Karpas-422 (cell line): ENCODE measurements at regions not wholly inside any gene's neighbourhood (a gene's known extent, or its start where the extent isn't known, plus 50 kb on each side); places are given as distances from the start of the nearest gene placed in this dataset.

Experiments used
- DNase-seq: peaks from one replicate; pipeline ENCODE4 v3.0.0-alpha.2; 2015
- H2AFZ ChIP-seq: fragments of 200-600 bp; sonication (generic); 2 replicates; pipeline ENCODE4 v1.6.1; 2014; ENCODE audit warnings: antibody characterized with exemption, low read length, mixed read lengths
- H3K27ac ChIP-seq: fragments of 200-600 bp; sonication (generic); 2 replicates; pipeline ENCODE4 v1.5.1; 2014; ENCODE audit warnings: mild to moderate bottlenecking, low read length, moderate library complexity
- H3K27me3 ChIP-seq: fragments of 200-600 bp; sonication (generic); 2 replicates; pipeline ENCODE4 v1.6.1; 2014; ENCODE audit warnings: low read length, mixed read lengths
- H3K36me3 ChIP-seq: fragments of 200-600 bp; sonication (generic); 2 replicates; pipeline ENCODE4 v1.6.1; 2014; ENCODE audit warnings: low read length, mixed read lengths; ENCODE audit not compliant: insufficient read depth
- H3K4me1 ChIP-seq: fragments of 200-600 bp; sonication (generic); 2 replicates; pipeline ENCODE4 v1.6.1; 2014; ENCODE audit warnings: mild to moderate bottlenecking, low read length, mixed read lengths
- H3K4me2 ChIP-seq: fragments of 200-600 bp; sonication (generic); 2 replicates; pipeline ENCODE4 v1.6.1; 2014; ENCODE audit warnings: low read length, low read depth, mild to moderate bottlenecking; ENCODE audit not compliant: poor library complexity, severe bottlenecking
- H3K4me3 ChIP-seq: fragments of 200-600 bp; sonication (generic); 2 replicates; pipeline ENCODE4 v1.5.1; 2014; ENCODE audit warnings: mild to moderate bottlenecking, antibody characterized with exemption, low read length, mixed read lengths
- H3K79me2 ChIP-seq: fragments of 200-600 bp; sonication (generic); 2 replicates; pipeline ENCODE4 v1.6.1; 2014; ENCODE audit warnings: mild to moderate bottlenecking, low read length, mixed read lengths
- H3K9ac ChIP-seq: fragments of 200-600 bp; sonication (generic); 2 replicates; pipeline ENCODE4 v1.6.0; 2014; ENCODE audit warnings: low read length
- H3K9me2 ChIP-seq: fragments of 200-600 bp; sonication (generic), shearing (Covaris generic); replicated peaks from 2 replicates; pipeline ENCODE4 v1.6.0; 2014; ENCODE audit warnings: mild to moderate bottlenecking, low read length, moderate library complexity; ENCODE audit not compliant: insufficient read depth
- H3K9me3 ChIP-seq: fragments of 300-700, 200-600 bp; sonication (generic); 2 replicates; pipeline ENCODE4 v1.6.1; 2014; ENCODE audit warnings: low read length, mixed read lengths
- H4K20me1 ChIP-seq: fragments of 200-600 bp; sonication (generic); 2 replicates; pipeline ENCODE4 v1.6.1; 2014; ENCODE audit warnings: mild to moderate bottlenecking, antibody characterized with exemption, low read length, low read depth; ENCODE audit not compliant: insufficient read depth

GRCh38 chr15:24761704-24762302, 86.2 kb downstream of the NPAP1 start:
- Histone ChIP-seq H3K9me3 (peaks cover 51% of the 10 kb centered on the region), H3K4me3 (no peak overlapping the region), H4K20me1 (no peaks in the 10 kb centered on the region), H3K79me2 (no peaks in the 10 kb centered on the region), H3K27ac (no peak overlapping the region), H3K4me2 (no peak overlapping the region), H2AFZ (no peak overlapping the region), H3K36me3 (no peaks in the 10 kb centered on the region), H3K9me2 (no peaks in the 10 kb centered on the region), H3K9ac (no peak overlapping the region), H3K27me3 (no peaks in the 10 kb centered on the region), H3K4me1 (no peaks in the 10 kb centered on the region)
- DNase-seq = peak; percentile 50

GRCh38 chr15:24763891-24764290, 88.3 kb downstream of the NPAP1 start:
- no peak for DNase-seq
- H4K20me1 ChIP-seq = no peaks in the 10 kb centered on the region
- H3K9ac ChIP-seq = no peak overlapping the region
- no peak overlapping the region for H3K4me2 ChIP-seq
- no peaks in the 10 kb centered on the region for H3K36me3 ChIP-seq
- H3K4me1 ChIP-seq = no peaks in the 10 kb centered on the region
- H3K79me2 ChIP-seq = no peaks in the 10 kb centered on the region
- no peaks in the 10 kb centered on the region for H3K27me3 ChIP-seq
- peaks cover 35% of the 10 kb centered on the region for H3K9me3 ChIP-seq
- no peaks in the 10 kb centered on the region for H3K9me2 ChIP-seq
- H2AFZ ChIP-seq = no peak overlapping the region
- no peak overlapping the region for H3K4me3 ChIP-seq
- H3K27ac ChIP-seq = no peak overlapping the region

- Histone ChIP-seq H3K4me2 (no peak overlapping the region), H3K9me2 (no peaks in the 10 kb centered on the region), H3K9me3 (peaks cover 34% of the 10 kb centered on the region), H3K4me1 (no peaks in the 10 kb centered on the region), H3K27ac (no peak overlapping the region), H3K27me3 (no peaks in the 10 kb centered on the region), H3K36me3 (no peaks in the 10 kb centered on the region), H3K4me3 (no peak overlapping the region), H3K9ac (no peak overlapping the region), H3K79me2 (no peaks in the 10 kb centered on the region), H2AFZ (no peak overlapping the region), H4K20me1 (no peaks in the 10 kb centered on the region)
- DNase-seq = no peak
These were observed 89.0 kb downstream of the NPAP1 start for GRCh38 chr15:24764375-24765171.

- Histone ChIP-seq H3K9ac (no peak overlapping the region), H3K27me3 (no peaks in the 10 kb centered on the region), H3K27ac (no peak overlapping the region), H3K9me3 (peaks cover 35% of the 10 kb centered on the region), H3K36me3 (no peaks in the 10 kb centered on the region), H4K20me1 (no peaks in the 10 kb centered on the region), H3K4me2 (no peak overlapping the region), H2AFZ (no peak overlapping the region), H3K4me3 (no peak overlapping the region), H3K9me2 (no peaks in the 10 kb centered on the region), H3K79me2 (no peaks in the 10 kb centered on the region), H3K4me1 (no peaks in the 10 kb centered on the region)
- no peak for DNase-seq
These were observed 91.0 kb downstream of the NPAP1 start for GRCh38 chr15:24766511-24767133.

GRCh38 chr15:24772266-24772665, 96.7 kb downstream of the NPAP1 start:
- Histone ChIP-seq H2AFZ (no peak overlapping the region), H3K9me3 (peaks cover 20% of the 10 kb centered on the region), H3K4me1 (no peaks in the 10 kb centered on the region), H4K20me1 (no peaks in the 10 kb centered on the region), H3K9me2 (no peaks in the 10 kb centered on the region), H3K4me3 (no peak overlapping the region), H3K27ac (no peak overlapping the region), H3K36me3 (no peaks in the 10 kb centered on the region), H3K79me2 (no peaks in the 10 kb centered on the region), H3K4me2 (no peak overlapping the region), H3K9ac (no peak overlapping the region), H3K27me3 (no peaks in the 10 kb centered on the region)
- DNase-seq = no peak

GRCh38 chr15:24772686-24773373, 97.3 kb downstream of the NPAP1 start:
- peaks cover 20% of the 10 kb centered on the region for H3K9me3 ChIP-seq

GRCh38 chr15:24777307-24777706, 101.7 kb downstream of the NPAP1 start:
- no peak overlapping the region for H3K4me3 ChIP-seq

More at GRCh38 chr15:24772686-24773373, 97.3 kb downstream of the NPAP1 start:
- no peaks in the 10 kb centered on the region for H3K9me2 ChIP-seq
- no peak overlapping the region for H3K4me3 ChIP-seq
- H3K36me3 ChIP-seq = no peaks in the 10 kb centered on the region
- no peak overlapping the region for H3K4me2 ChIP-seq
- no peaks in the 10 kb centered on the region for H4K20me1 ChIP-seq
- H3K9ac ChIP-seq = no peak overlapping the region
- H3K27ac ChIP-seq = no peak overlapping the region
- H3K79me2 ChIP-seq = no peaks in the 10 kb centered on the region
- H2AFZ ChIP-seq = no peak overlapping the region
- no peaks in the 10 kb centered on the region for H3K4me1 ChIP-seq
- no peak for DNase-seq
- no peaks in the 10 kb centered on the region for H3K27me3 ChIP-seq

GRCh38 chr15:24784506-24784905, 108.9 kb downstream of the NPAP1 start:
- Histone ChIP-seq H3K27ac (no peak overlapping the region), H3K4me3 (no peak overlapping the region), H3K79me2 (no peaks in the 10 kb centered on the region), H3K4me2 (no peak overlapping the region), H3K9me2 (no peaks in the 10 kb centered on the region), H2AFZ (no peak overlapping the region), H3K36me3 (no peaks in the 10 kb centered on the region), H3K9me3 (peaks cover 41% of the 10 kb centered on the region), H3K4me1 (no peaks in the 10 kb centered on the region), H3K27me3 (no peaks in the 10 kb centered on the region), H4K20me1 (no peaks in the 10 kb centered on the region), H3K9ac (no peak overlapping the region)
- DNase-seq = no peak

More at GRCh38 chr15:24777307-24777706, 101.7 kb downstream of the NPAP1 start:
- H3K9me2 ChIP-seq = no peaks in the 10 kb centered on the region
- no peak overlapping the region for H3K27ac ChIP-seq
- no peaks in the 10 kb centered on the region for H3K36me3 ChIP-seq
- H3K79me2 ChIP-seq = no peaks in the 10 kb centered on the region
- peaks cover 26% of the 10 kb centered on the region for H3K9me3 ChIP-seq
- no peaks in the 10 kb centered on the region for H4K20me1 ChIP-seq
- DNase-seq = no peak
- H2AFZ ChIP-seq = no peak overlapping the region
- H3K4me1 ChIP-seq = no peaks in the 10 kb centered on the region
- H3K4me2 ChIP-seq = no peak overlapping the region
- H3K27me3 ChIP-seq = no peaks in the 10 kb centered on the region
- H3K9ac ChIP-seq = no peak overlapping the region
